ENCODE measurements at regions not wholly inside any gene's neighbourhood (a gene's known extent, or its start where the extent isn't known, plus 50 kb on each side); places are given as distances from the start of the nearest gene placed in this dataset.

GRCh38 chrX:16451334-16451733, 198.6 kb upstream of the S100G start:
- no peak for DNase-seq

- no peak for DNase-seq
Observed at GRCh38 chrX:16454926-16455325, 195.0 kb upstream of the S100G start.

GRCh38 chrX:16457239-16457638, 192.7 kb upstream of the S100G start:
- no peak for DNase-seq

- DNase-seq, result no peak
Observed at GRCh38 chrX:16458208-16458607, 191.8 kb upstream of the S100G start.

GRCh38 chrX:16459008-16459407, 190.9 kb upstream of the S100G start:
- DNase-seq, result no peak

- no peak for DNase-seq
Observed at GRCh38 chrX:16461968-16462367, 188.0 kb upstream of the S100G start.

- no peak for DNase-seq
Observed at GRCh38 chrX:16462912-16463311, 187.0 kb upstream of the S100G start.

GRCh38 chrX:16464369-16464768, 185.6 kb upstream of the S100G start:
- DNase-seq, result no peak

GRCh38 chrX:16465081-16465876, 184.7 kb upstream of the S100G start:
- DNase-seq, result no peak

- no peak for DNase-seq
Observed at GRCh38 chrX:16466640-16467432, 183.1 kb upstream of the S100G start.

GRCh38 chrX:16469870-16470269, 180.1 kb upstream of the S100G start:
- DNase-seq, result no peak

GRCh38 chrX:16472345-16472744, 177.6 kb upstream of the S100G start:
- DNase-seq, result no peak

GRCh38 chrX:16474511-16474910, 175.4 kb upstream of the S100G start:
- DNase-seq, result no peak

GRCh38 chrX:16476009-16476408, 173.9 kb upstream of the S100G start:
- no peak for DNase-seq

GRCh38 chrX:16476692-16477091, 173.3 kb upstream of the S100G start:
- no peak for DNase-seq

- DNase-seq, result no peak
Observed at GRCh38 chrX:16479206-16479869, 170.6 kb upstream of the S100G start.

- DNase-seq, result no peak
Observed at GRCh38 chrX:16480049-16480448, 169.9 kb upstream of the S100G start.

- DNase-seq, result peak; percentile 60
Observed at GRCh38 chrX:16484338-16484737, 165.6 kb upstream of the S100G start.

GRCh38 chrX:16487620-16488385, 162.2 kb upstream of the S100G start:
- no peak for DNase-seq

GRCh38 chrX:16488959-16489358, 161.0 kb upstream of the S100G start:
- DNase-seq, result no peak

GRCh38 chrX:16491461-16491860, 158.5 kb upstream of the S100G start:
- DNase-seq, result no peak

GRCh38 chrX:16496175-16496574, 153.8 kb upstream of the S100G start:
- DNase-seq, result no peak

Data from activated effector memory CD4-positive, alpha-beta T cell treated with anti-CD3 and anti-CD28 coated beads, Interleukin-2, amount 50 U/mL, for 16 hours (primary cell).